K562 (cell line): ENCODE measurements at regions not wholly inside any gene's neighbourhood (a gene's known extent, or its start where the extent isn't known, plus 50 kb on each side); places are given as distances from the start of the nearest gene placed in this dataset.

ENCODE experiments used
- ATF4 ChIP-seq: fragments of 450-650 bp; formaldehyde crosslinking; IDR thresholded peaks from 2 replicates; pipeline ENCODE4 v1.4.0; 2022; ENCODE audit warnings: mild to moderate bottlenecking, moderate library complexity
- CHCHD3 ChIP-seq: fragments of 250-450 bp; sonication (Bioruptor Pico); IDR thresholded peaks from 2 replicates; pipeline ENCODE4 v2.1.2; 2022; ENCODE audit warnings: mild to moderate bottlenecking
- HDAC6 ChIP-seq: IDR thresholded peaks from 2 replicates; pipeline ENCODE4 v1.6.1; 2012; ENCODE audit warnings: low read depth, mild to moderate bottlenecking, control low read depth, inconsistent platforms, low read length, moderate library complexity
- NFE2L1 ChIP-seq: fragments of 450-650 bp; IDR thresholded peaks from 2 replicates; pipeline ENCODE4 v1.6.1; 2016; ENCODE audit warnings: missing genetic modification characterization, low read depth, mild to moderate bottlenecking, missing compliant biosample characterization, moderate library complexity, borderline replicate concordance
- POLR2A ChIP-seq: fragments of 450-650 bp; conservative IDR thresholded peaks from 2 replicates; pipeline ENCODE4 v1.6.1; 2016
- THRA ChIP-seq: fragments of 450-650 bp; IDR thresholded peaks from 2 replicates; pipeline ENCODE4 v1.6.1; 2017; ENCODE audit warnings: mild to moderate bottlenecking, moderate library complexity
- YY1 ChIP-seq, 3 experiments: IDR thresholded peaks; 2 replicates each; pipeline ENCODE4 v1.6.1; 2011; ENCODE audit warnings: low read length in 2 of 3, mild to moderate bottlenecking in 2 of 3, moderate library complexity in 2 of 3, borderline replicate concordance in 1 of 3, control low read depth in 1 of 3, low read depth in 1 of 3; ENCODE audit not compliant: insufficient read depth in 3 of 3, insufficient replicate concordance in 2 of 3, control insufficient read depth in 1 of 3, insufficient read length in 1 of 3; ENCODE audit errors: extremely low read depth in 1 of 3
- ZNF197 ChIP-seq: fragments of 200-800 bp; sonication (Bioruptor generic); IDR thresholded peaks from 2 replicates; pipeline ENCODE4 v1.6.1; 2016; ENCODE audit warnings: low read depth, missing genetic modification characterization, missing compliant biosample characterization
- TF ChIP-seq, protein P1 (sequence below), 3 experiments: IDR thresholded peaks in 2 of 3; conservative IDR thresholded peaks in 1 of 3; 2 replicates each; pipeline ENCODE4 v1.5.1; 2011 to 2012; ENCODE audit warnings: low read length in 3 of 3, mild to moderate bottlenecking in 3 of 3, control low read depth in 2 of 3, improper control_type of control experiment in 1 of 3, inconsistent platforms in 1 of 3, low read depth in 1 of 3, mixed read lengths in 1 of 3, moderate library complexity in 1 of 3; ENCODE audit not compliant: insufficient read depth in 2 of 3

DNA sequence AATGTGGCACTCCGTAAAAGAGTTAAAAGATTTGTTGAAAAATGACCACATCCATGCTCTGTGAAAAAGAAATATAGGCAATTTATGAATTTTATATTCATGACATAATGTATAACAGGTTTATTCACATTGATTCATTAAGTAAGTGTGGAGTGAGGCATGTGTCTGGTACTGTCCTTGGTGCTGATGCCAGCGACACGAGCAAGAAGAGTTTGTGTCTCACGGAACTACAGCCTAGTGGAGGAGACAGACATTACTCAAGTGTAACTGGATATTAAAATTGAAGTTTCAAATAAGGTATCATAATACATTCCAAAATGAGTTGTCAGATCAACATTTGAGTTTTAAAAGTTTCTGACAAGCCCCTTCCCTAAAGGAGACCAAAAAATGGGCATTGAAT is 122.7 kb upstream of the PRNP start:
- TF ChIP-seq NFE2L1 (tag): no peak
- TF ChIP-seq ATF4 (CRISPR knock-in tag): no peak
- TF ChIP-seq, protein P1, sequence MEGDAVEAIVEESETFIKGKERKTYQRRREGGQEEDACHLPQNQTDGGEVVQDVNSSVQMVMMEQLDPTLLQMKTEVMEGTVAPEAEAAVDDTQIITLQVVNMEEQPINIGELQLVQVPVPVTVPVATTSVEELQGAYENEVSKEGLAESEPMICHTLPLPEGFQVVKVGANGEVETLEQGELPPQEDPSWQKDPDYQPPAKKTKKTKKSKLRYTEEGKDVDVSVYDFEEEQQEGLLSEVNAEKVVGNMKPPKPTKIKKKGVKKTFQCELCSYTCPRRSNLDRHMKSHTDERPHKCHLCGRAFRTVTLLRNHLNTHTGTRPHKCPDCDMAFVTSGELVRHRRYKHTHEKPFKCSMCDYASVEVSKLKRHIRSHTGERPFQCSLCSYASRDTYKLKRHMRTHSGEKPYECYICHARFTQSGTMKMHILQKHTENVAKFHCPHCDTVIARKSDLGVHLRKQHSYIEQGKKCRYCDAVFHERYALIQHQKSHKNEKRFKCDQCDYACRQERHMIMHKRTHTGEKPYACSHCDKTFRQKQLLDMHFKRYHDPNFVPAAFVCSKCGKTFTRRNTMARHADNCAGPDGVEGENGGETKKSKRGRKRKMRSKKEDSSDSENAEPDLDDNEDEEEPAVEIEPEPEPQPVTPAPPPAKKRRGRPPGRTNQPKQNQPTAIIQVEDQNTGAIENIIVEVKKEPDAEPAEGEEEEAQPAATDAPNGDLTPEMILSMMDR (IDR thresholded peaks at IDR 0.05 in 2 of 3, conservative IDR thresholded peaks at IDR 0.05 in 1 of 3; ENCODE audit: insufficient read depth in 2 of 3, low read depth in 1 of 3, low read length in 3 of 3): no peak
- no peak for TF ChIP-seq YY1 (IDR thresholded peaks at IDR 0.05; ENCODE audit: borderline replicate concordance in 1 of 3, control insufficient read depth in 1 of 3, extremely low read depth in 1 of 3, insufficient read depth in 3 of 3, insufficient read length in 1 of 3, insufficient replicate concordance in 2 of 3, low read depth in 1 of 3, low read length in 2 of 3)
- no peak for TF ChIP-seq ZNF197
- TF ChIP-seq THRA: no peak
- no peak for TF ChIP-seq HDAC6
- no peak for TF ChIP-seq POLR2A
- TF ChIP-seq CHCHD3 (CRISPR knock-in tag): no peak
